Effector memory CD4-positive, alpha-beta T cell (primary cell): ENCODE measurements at regions not wholly inside any gene's neighbourhood (a gene's known extent, or its start where the extent isn't known, plus 50 kb on each side); places are given as distances from the start of the nearest gene placed in this dataset.

Experiments
- DNase-seq, 3 donors: peaks; one replicate each; pipeline ENCODE4 v3.0.0-alpha.2; 2020
- H3K27ac ChIP-seq: 2 replicates; pipeline ENCODE4 v1.7.0; 2013; ENCODE audit warnings: mild to moderate bottlenecking, low read length, moderate library complexity; ENCODE audit not compliant: insufficient read depth, poor library complexity, severe bottlenecking
- H3K27me3 ChIP-seq: replicated peaks from 2 replicates; pipeline ENCODE4 v1.7.0; 2013; ENCODE audit warnings: mild to moderate bottlenecking, low read length; ENCODE audit not compliant: insufficient read depth, control insufficient read depth, poor library complexity, severe bottlenecking
- H3K36me3 ChIP-seq: 2 replicates; pipeline ENCODE4 v1.7.0; 2013; ENCODE audit warnings: mild to moderate bottlenecking, low read length, moderate library complexity; ENCODE audit not compliant: control insufficient read depth, insufficient read depth
- H3K4me1 ChIP-seq: 2 replicates; pipeline ENCODE4 v1.7.0; 2013; ENCODE audit warnings: low read length, mild to moderate bottlenecking; ENCODE audit not compliant: control insufficient read depth, insufficient read depth, poor library complexity, severe bottlenecking
- H3K4me3 ChIP-seq: 2 replicates; pipeline ENCODE4 v1.7.0; 2013; ENCODE audit warnings: low read length, low read depth, mild to moderate bottlenecking; ENCODE audit not compliant: insufficient read depth, poor library complexity, severe bottlenecking
- H3K9me3 ChIP-seq: 2 replicates; pipeline ENCODE4 v1.7.0; 2013; ENCODE audit warnings: mild to moderate bottlenecking, low read length, moderate library complexity; ENCODE audit not compliant: control insufficient read depth

DNA sequence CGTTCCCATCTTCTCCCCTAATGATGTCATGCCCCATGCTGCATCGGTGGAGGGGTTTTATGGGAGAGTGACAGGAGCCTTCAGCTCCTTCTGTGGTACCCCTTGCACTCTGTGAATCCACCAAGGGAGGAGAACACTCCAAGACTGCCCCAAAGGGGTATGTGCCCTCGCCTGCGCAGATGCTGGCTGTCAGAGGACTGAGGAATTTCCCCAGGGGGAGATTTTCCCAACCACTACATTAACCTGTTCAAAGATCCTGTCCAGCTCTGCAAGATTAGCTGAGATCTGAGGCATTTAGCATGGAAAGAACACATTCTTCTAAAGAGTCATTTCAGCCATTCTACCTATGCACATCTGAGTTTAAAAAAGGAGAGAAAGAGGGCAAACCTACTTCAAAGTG is 143.2 kb upstream of the ITGA6 start:
- H3K27ac ChIP-seq: no peak overlapping the region

DNA sequence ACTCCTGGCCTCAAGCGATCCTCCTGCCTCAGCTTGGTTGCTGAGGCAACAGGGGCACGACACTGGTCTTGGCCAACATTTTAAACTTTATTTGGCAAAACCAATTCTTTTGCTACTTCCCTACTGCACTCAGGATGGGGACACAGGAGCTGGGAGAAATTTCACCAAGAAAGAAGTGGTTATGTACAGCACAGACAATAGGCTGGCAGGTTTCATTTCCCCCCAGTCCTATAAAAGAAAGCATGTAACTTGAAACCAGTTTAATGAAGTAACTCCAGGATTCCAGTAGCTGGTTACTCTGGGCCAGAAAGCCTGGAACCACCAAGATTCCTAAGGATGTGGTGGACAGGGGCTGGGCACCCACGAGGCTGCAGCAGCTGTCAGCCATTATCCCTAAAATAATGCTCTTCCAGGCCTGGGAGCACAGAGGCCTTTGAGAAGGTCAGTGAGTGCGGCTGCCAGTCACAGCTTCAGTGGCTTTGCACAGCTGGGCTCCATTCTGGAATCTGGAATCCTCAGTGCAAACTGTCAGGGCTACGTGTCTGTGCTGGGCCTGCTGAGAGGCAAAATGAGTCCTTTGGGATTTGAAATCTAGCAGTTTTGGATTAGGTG is 142.3 kb upstream of the ITGA6 start:
- Histone ChIP-seq H3K27me3 (no peaks in the 10 kb centered on the region), H3K27ac (no peak overlapping the region), H3K4me1 (peaks cover 6% of the 10 kb centered on the region), H3K36me3 (no peaks in the 10 kb centered on the region), H3K9me3 (no peaks in the 10 kb centered on the region), H3K4me3 (no peak overlapping the region)
- no peak for DNase-seq

More for the DNA sequence above, 143.2 kb upstream of the ITGA6 start:
- peaks cover 6% of the 10 kb centered on the region for H3K4me1 ChIP-seq
- no peaks in the 10 kb centered on the region for H3K36me3 ChIP-seq
- H3K27me3 ChIP-seq: no peaks in the 10 kb centered on the region
- no peaks in the 10 kb centered on the region for H3K9me3 ChIP-seq
- no peak overlapping the region for H3K4me3 ChIP-seq
- no peak for DNase-seq

DNA sequence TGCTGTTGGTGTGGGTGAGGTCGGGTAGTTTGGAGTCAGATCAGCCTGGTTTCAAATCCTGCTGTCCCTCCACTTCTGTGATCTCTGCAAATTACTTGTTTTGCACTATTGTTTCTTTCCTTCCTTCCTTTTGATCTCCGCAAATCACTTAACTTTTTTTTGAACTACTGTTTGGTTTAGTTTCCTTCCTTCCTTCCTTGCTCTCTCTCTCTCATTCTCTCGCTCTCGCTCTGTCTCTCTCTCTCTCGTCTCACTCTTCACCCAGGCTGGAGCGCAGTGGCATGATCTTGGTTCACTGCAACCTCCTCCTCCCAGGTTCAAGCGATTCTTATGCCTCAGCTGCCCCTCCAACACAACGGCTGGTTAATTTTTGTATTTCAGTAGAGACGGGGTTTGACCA is 141.6 kb upstream of the ITGA6 start:
- Histone ChIP-seq H3K4me3 (no peak overlapping the region), H3K9me3 (no peaks in the 10 kb centered on the region), H3K27ac (no peak overlapping the region), H3K4me1 (peaks cover 6% of the 10 kb centered on the region), H3K27me3 (no peaks in the 10 kb centered on the region), H3K36me3 (no peaks in the 10 kb centered on the region)
- no peak for DNase-seq

DNA sequence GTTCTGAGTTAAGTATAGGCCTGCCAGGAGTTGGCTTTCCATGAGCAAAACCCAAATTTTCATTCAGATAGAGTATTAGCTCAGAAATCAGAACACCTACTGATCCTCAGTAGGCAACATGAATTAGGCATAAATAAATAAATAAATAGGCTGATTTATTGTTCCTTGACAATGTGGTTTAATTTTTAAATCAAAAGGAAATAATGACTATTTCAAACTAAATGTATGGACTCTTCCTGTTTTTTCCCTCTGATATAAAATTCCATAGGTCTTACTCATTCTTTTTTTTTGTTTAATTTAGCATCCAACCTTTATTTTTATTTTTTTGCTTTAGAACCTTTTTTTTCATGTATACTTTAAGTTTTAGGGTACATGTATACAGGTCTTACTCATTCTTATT is 140.2 kb upstream of the ITGA6 start:
- Histone ChIP-seq H3K27me3 (no peaks in the 10 kb centered on the region), H3K4me3 (no peak overlapping the region), H3K27ac (no peak overlapping the region), H3K36me3 (no peaks in the 10 kb centered on the region), H3K4me1 (peaks cover 6% of the 10 kb centered on the region), H3K9me3 (no peaks in the 10 kb centered on the region)
- no peak for DNase-seq

DNA sequence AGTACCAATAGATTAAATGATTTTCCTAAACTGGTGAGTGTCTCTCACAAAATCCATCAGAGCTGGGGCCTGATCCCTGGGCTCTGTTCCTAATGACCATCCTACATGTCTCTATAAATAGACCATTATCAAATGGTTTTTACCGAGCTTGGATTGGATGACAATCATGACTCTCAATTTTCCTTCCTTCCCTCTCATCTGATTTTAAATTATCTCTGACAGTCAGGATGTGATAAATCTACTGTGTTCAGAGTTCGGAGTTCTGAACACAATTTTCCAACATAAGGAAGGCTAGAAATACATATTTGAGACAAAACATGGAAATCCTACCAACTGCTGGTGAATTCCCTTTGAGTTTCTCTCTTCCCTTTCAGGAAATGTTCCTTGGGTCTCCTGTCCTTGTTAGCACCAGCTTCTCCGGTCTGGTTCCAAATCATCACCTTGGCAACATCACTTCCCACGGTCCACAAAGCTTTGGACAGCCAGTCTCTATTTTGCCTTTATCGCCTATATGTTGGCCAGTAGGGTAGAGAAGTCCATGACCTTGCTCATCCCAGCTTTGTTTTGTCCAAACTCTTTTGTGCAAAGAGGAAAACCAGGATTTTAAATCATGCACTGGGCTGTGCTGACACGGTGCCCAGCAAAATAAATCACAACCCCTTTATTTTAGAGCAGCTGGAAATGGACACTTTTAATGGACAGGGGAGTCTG is 139.6 kb upstream of the ITGA6 start:
- H3K4me3 ChIP-seq: no peak overlapping the region
- peaks cover 6% of the 10 kb centered on the region for H3K4me1 ChIP-seq
- no peak for DNase-seq

DNA sequence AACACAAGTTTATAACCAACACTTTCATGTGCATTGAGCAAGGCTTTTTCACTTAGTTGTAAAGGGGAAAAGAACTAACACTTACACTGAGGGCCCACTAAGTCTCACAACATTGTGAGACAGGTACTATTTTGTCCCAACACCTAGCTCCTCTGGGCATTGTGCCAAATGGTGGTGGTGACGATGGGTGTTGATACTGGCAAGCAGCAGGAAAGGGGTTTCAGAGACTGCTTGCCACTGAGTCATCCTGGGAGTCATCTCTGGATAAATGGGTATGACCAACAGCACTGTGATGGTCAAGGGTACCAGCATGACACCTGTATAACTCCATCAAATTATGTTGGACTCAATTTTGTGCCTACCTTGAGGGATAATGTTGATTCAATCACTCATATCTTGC is 138.8 kb upstream of the ITGA6 start:
- DNase-seq: peak in 2 of 3 donors; percentile 10 to 24

More for the DNA sequence above, 139.6 kb upstream of the ITGA6 start:
- Histone ChIP-seq H3K27me3 (no peaks in the 10 kb centered on the region), H3K27ac (no peak overlapping the region), H3K36me3 (no peaks in the 10 kb centered on the region), H3K9me3 (no peaks in the 10 kb centered on the region)

DNA sequence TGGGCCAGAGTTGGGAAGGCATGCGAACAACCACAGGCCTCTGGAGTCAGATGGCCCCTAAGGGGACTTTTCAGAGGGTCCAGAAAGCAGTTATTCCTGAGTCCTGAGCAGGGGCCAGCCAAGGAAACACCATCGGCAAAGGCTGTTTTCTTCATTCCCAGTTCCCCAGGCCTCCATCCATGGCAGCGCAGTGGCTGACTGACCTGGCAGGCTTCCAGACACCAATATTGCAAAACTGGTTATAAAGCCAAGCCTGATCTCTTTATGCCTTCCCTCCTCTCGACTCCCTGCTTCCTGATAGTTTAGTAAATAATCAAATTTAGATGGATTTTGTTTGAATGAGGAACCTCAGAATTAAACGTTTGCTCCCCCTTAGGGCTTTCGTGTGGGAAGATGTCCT is 133.4 kb upstream of the ITGA6 start:
- no peak for DNase-seq

More for the DNA sequence above, 138.8 kb upstream of the ITGA6 start:
- Histone ChIP-seq H3K27me3 (no peaks in the 10 kb centered on the region), H3K4me1 (peaks cover 6% of the 10 kb centered on the region), H3K9me3 (no peaks in the 10 kb centered on the region), H3K36me3 (no peaks in the 10 kb centered on the region), H3K27ac (no peak overlapping the region), H3K4me3 (no peak overlapping the region)

DNA sequence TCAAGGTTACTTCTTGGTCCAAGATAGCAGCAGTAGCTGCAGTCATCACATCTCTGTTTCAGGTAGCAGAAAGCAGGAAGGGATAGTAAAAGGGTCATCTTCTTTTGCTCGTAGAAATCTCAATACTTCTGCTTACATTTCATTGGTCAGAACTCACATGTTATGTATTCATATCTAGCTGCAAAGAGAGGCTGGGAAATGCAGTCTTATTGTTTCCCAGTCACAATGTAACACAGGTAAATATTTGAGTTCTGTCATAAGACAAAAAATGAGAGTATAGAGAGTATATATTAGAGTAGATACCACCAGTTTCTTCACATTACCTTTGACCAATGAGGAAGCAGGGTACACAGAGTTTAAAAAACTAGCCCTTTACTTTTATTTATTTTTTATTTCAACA is 132.4 kb upstream of the ITGA6 start:
- H3K9me3 ChIP-seq: no peaks in the 10 kb centered on the region
- no peaks in the 10 kb centered on the region for H3K27me3 ChIP-seq
- DNase-seq: no peak
- no peaks in the 10 kb centered on the region for H3K36me3 ChIP-seq
- H3K4me3 ChIP-seq: no peak overlapping the region
- no peak overlapping the region for H3K27ac ChIP-seq
- H3K4me1 ChIP-seq: no peaks in the 10 kb centered on the region

More for the DNA sequence above, 133.4 kb upstream of the ITGA6 start:
- no peaks in the 10 kb centered on the region for H3K36me3 ChIP-seq
- no peaks in the 10 kb centered on the region for H3K9me3 ChIP-seq
- H3K27me3 ChIP-seq: no peaks in the 10 kb centered on the region
- no peak overlapping the region for H3K27ac ChIP-seq
- no peak overlapping the region for H3K4me3 ChIP-seq
- H3K4me1 ChIP-seq: no peaks in the 10 kb centered on the region

DNA sequence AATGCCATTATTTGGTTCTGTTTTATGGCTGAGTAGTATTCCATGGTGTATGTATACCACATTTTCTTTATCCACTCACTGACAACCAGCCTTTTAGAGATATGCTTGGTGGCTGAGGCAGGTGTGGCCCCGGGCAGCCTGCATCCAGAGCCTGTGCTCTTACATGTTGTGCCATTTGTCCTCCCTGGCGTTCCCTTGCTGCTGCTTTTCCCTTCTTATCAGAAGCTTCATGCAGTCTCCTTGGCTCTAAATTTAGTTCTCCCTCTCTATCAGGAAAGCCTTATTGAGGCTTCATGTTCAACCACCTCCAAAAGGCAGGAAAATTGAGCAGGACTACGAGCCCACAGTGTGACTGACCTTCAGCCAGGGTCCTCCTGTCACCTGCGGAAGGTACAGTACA is 131.7 kb upstream of the ITGA6 start:
- DNase-seq: no peak
- Histone ChIP-seq H3K27me3 (no peaks in the 10 kb centered on the region), H3K4me3 (no peak overlapping the region), H3K36me3 (no peaks in the 10 kb centered on the region), H3K9me3 (no peaks in the 10 kb centered on the region), H3K27ac (no peak overlapping the region), H3K4me1 (no peaks in the 10 kb centered on the region)

DNA sequence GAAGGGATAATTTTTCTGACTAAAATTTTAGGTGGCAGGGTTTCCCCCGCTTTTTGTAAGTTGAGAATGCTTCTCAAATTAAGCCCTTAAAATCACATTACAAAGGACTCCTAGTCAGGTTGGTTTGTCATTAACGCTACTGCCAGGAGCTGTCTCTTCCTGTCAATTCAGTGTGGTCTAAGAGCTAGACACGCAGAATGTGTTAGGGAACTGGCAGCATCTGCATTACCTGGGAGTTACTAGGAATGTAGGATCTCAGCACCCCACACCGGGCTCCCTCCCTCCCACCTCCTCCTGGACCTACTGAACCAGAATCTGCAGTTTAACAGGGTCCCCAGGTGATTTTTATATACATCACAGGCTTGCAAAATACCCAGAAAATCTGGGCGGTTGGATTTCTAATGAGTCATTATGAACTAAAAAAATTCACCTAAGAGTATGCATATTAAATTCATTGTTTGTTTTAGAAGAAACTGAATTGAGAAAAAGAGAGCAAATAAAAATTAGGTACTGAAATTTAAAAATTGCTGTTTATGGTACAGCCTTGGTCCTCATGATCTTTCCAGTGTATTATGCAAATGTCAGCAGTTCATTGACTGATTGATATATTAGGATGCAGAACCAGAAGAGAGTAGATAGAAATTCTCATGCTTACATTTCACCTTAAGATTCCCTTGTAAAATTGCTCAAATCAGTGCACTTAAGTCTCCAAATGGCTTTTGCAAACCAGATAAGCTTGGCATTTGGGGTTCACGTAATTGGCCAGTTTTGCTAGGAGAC is 130.9 kb upstream of the ITGA6 start:
- Histone ChIP-seq H3K4me1 (no peaks in the 10 kb centered on the region), H3K36me3 (no peaks in the 10 kb centered on the region), H3K4me3 (no peak overlapping the region), H3K27me3 (no peaks in the 10 kb centered on the region), H3K9me3 (no peaks in the 10 kb centered on the region), H3K27ac (no peak overlapping the region)
- no peak for DNase-seq
